ENCODE measurements at regions not wholly inside any gene's neighbourhood (a gene's known extent, or its start where the extent isn't known, plus 50 kb on each side); places are given as distances from the start of the nearest gene placed in this dataset.

- no peak for TF ChIP-seq CTCF (conservative IDR thresholded peaks at IDR 0.05; ENCODE audit: low read length)
- TF ChIP-seq EZH2phosphoT487 (IDR thresholded peaks at IDR 0.05; ENCODE audit: borderline replicate concordance): no peak
These were observed 209.0 kb upstream of the RSPO3 start for GRCh38 chr6:126909493-126909892.
